Fibroblast of skin of scalp (primary cell): ENCODE measurements at regions not wholly inside any gene's neighbourhood (a gene's known extent, or its start where the extent isn't known, plus 50 kb on each side); places are given as distances from the start of the nearest gene placed in this dataset.
"Not testable (repeated sequence)": the region's sequence is repeated elsewhere in the genome, so short reads cannot be mapped to it uniquely, and the experiment has no call there.

Experiments used
- DNase-seq: peaks from one replicate; pipeline ENCODE4 v3.0.0-alpha.2; 2013

DNA sequence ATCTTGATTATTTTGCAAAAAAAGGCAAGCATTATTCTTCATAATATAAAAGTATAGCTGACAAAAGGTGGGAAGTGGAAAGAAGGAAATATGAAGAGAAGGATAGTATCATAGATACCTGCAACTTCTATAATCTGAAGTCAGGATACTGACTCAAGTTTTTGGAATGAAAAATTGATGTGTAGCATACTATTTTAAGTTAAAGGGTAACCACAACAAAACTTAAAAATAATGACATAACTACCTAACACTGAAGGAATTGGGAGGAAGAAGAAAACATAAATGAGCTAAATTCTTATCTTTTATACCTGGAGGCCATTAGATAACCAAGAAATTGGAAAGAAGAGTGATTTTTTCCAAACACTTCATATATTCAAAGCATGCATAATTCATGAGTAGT lies 51.8 kb upstream of the TLE1 start:
- DNase-seq, result no peak

DNA sequence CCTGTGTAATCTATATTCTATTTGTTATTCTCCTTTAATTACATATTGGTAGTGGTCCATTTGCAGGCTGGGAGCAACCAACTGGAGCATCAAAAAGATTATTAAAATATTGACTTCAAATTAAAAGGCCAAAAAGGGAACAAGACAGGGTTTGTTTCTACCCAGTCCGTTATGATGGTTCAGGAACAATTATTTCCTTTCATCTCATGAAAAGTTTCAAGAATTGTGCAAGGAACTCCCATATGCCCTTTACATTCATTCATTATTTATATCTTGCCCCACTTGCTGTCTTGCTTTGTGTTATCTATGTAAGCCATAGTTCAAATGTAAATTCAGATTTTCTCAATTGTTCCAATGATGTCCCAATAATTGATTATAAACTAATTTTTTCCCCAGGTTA lies 58.7 kb upstream of the TLE1 start:
- no peak for DNase-seq

DNA sequence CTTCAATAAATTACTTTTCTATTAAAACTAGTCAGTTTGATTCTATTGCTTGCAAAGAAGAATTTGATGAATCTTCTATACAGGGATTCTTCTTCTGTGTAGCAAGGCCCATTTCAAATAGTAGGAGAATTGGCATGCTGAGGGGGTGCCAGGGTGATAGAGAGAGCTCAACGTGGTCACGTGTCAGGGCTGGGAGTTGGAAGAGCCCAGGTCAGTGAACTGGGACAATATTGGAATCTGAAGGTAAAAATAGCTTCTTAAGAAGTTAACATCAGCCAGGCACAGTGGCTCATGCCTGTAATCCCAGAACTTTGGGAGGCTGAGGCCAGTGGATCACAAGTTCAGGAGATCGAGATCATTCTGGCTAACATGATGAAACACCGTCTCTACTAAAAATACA lies 64.1 kb upstream of the TLE1 start:
- no peak for DNase-seq

DNA sequence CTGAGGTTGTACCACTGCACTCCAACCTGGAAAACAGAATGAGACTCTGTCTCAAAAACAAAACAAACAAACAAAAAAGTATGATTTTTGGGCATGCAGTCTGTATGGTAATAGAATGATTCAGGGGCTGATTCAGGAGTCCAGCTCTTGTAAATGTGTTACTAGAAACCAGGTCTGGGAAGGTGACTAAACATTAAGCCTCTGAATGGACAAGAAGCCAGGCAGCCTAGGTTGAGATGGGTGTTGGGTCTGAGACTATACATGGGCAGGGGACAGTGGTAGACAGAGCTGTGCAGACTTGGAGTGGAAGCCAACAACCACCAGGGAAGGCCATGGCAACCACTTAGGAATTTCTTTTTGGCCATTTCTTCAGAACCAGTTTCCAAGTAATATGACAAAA lies 64.9 kb upstream of the TLE1 start:
- no peak for DNase-seq

DNA sequence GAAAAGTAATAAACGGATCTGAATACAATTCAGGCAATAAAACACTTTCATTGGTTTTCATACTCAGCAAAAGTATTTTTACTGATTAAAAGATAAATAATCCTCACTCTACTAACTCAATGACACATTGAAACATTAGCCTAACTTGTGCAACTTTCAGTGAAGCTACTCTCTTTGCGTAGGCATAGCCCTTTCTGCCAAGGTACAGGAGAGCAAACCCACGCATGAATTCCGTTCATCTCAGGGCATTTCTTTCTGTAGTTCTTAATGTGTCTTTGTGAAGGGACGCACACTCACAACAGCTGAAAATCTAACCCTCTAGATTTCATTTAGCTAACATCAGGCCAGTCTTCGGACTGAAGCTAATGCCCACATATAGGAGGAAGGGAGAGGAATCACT lies 66.4 kb upstream of the TLE1 start:
- no peak for DNase-seq

DNA sequence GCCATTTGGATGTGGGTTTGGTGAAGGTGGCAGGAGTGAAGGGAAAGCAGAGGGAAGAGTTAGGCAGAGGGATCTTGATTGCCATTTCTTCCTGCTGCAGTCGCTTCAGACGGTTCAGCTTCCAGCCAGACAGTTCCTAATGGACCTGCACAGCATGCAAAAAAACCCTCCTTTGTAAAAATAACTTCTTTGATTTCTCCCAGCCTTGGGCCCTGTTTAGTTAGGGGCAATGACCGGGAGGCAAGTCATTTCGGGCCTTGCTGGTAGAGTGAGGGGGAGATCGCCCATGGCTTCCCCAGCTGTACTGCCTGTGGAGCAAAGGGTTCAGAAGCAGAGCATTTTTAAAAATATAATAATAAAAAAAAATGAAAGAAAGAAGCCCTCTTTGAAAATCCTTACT lies 67.2 kb upstream of the TLE1 start:
- DNase-seq, result no peak

DNA sequence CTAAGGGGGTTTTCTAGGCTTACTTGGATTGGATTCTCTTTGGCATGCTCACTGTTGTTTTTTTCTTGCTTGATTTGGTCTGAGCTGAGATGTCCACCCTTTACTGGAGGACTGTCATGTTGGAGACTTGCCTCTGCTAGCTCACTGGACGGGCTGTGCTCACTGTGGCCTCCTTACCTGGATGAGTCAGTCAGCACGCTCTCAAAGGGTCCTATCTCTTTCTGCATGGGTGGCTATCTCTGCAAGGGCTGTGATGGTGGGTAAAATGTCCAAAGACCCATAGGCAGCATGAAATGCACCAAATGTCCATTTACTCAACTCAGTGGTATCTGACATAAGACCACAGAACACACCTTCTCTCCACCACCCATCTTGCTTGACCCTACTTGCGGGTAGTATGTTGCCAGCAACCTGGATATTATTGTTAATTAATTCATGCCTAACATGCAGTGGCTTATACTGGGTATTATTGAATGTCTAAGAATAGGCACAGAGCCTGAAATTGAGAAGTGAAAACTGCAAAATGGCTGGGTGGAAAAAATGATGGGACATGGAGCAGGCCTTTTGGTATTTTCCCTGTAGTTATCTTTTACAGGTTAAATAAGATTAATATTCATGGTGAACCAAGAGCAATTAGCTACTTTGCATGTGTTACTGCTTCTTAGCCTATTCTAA lies 68.9 kb upstream of the TLE1 start:
- no peak for DNase-seq

DNA sequence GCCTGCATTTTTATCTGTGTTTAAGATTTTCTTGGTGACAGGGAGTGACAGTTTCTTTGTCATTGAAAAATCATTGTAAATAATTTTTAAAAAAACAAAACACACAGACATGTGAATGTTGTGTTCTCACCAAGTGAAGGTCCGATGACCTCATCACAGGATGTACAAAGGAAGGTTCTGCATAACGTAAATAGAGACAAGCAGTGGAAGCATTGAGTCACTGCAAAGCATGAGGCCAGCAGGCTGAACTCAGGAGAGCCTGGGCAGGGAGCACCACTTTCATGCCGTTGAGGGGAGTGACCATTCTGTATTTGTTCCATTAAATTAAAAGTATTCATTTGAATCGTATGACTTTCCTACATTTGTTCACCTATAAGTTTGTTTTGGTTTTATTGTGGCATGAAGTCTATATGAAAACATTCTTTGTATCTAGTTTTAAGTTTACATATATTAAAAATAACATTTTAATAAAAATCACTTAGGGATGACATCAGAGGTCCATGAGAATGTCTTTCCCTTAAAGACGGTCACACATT lies 70.4 kb upstream of the TLE1 start:
- peak; percentile 78 for DNase-seq

DNA sequence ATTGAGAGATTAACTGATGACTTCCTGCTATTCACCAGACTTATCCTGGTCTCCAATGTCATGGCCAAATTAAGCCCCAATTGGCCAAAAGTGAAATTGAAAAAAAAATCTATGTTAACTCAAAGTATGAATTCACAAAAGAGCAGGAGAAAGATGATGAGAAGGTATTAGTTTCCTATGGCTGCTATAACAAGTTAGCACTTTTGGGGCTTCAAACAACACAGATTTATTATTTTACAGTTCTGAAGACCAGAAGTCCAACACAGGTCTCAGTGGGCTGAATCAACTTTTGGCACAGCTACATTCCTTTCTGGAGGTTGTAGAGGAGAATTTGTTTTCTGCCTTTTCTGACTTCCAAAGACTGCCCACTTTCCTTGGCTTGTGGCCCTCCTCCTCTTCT lies 78.6 kb upstream of the TLE1 start:
- DNase-seq, result no peak

DNA sequence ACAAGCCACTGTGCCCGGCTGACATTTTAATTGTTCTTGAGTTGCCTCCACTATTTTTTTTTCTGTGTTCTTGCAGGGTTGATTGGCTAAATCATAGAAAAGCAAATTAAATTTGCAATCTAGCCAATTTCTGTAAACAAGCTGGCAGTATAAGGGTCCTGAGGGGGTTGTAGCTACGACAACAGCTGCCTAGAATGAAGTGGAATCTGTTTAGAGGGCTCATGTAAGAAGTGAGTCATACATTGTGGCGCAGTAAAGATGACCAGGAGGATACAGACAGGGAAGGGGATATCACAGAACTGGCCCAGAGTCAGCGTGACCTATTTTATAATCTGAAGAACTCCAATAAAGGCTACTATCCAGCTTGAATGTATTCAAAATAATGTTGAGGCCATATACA lies 82.2 kb upstream of the TLE1 start:
- peak; percentile 55 for DNase-seq

DNA sequence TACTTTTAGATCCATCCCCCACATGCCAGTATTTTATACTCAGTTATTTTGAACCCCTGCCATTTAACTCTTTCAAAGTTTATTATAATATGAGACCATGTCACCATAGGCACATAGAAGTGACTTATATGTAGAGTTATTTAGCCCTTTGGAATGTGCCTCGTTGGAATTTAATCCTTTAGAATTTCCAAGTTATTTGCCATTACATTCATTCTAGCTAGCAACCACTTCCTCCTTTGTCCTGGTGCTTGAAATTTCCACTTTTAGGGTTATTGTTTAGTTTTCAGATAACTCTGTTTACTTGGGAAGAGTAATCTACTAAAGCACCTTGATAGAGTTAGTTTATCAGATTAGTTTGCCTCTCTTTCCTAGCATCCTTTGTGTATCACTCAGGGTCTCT lies 82.8 kb upstream of the TLE1 start:
- peak; percentile 85 for DNase-seq

DNA sequence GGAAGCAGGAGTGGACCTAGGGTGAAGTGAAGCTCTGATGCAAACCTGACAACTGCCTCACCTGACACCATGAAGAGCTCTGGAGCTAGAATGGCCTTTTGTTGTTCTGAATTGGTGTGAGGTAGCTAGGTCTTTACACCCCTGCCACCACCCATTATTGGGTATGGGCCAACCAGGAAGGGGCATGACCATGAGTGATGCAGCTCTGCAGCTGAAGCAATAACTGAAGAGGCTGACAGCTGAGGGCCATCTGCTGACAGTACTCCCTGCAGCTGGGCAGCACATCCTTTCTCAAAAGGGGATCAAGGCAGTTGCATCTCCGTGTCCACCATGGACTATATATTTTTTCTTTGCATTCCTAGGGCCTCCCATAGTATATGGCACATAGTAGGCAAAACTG lies 87.0 kb upstream of the TLE1 start:
- no peak for DNase-seq

DNA sequence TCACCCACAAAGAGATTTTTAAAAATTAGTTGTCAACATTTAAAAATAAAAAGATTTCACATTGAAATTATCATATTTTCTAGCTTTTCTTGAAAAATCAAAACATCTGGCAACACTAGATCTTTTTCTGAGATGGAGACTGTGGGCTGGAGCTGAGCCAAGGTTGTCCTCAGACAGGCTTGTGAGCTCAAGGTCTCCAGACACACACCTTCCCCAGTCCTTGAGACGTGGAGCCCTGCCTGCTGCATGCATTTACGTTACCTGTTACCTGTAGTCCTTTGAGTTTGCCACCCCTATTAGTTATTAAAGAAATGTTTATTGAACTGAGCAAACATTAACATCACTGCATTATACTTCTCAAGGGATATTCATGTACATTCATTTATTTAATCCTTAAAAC lies 87.5 kb upstream of the TLE1 start:
- DNase-seq, result no peak

DNA sequence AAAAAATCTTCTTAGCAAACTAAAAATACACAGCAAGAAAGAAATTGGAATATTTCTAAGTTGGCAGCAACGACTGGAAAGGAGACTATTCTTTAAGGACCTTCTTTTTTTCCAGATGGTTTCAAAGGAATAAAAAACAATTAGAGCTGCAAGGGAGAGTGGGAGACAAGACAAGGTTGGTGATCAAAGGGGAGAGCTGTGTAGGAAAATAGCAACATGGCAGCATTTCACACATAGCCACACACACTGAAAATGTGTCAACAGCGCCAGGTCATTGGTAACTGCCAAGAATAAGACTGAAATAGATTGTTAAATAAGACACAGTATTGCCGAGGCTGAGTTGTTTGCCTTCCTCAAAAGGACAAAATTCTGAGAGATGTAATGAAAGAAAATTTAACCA lies 88.1 kb upstream of the TLE1 start:
- no peak for DNase-seq

DNA sequence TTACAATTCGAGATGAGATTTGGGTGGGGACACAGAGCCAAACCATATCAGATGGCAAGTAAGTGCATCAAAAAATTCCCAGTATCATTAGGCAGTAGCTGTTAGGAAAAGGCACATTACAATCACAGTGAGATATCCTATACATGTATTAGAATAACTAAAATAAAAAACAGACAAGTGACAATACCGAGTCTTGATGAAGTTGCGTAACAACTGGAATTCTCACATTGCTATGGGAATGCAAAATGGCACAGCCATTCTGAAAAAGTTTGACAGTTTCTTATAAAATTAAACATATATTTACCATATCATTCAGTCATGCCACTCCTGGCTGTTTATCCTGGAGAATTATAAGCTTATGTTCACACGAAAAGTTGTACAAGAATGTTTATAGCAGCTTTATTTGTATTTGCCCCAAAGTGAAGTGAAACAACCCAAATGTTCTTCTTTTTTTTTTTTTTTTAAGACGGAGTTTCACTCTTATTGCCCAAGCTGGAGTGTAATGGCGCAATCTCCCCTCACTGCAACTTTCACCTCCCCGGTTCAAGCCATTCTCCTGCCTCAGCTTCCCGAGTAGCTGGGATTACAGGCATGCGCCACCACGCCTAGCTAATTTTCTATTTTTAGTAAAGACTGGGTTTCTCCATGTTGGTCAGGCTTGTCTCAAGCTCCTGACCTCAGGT lies 93.1 kb upstream of the TLE1 start:
- DNase-seq, result no peak

DNA sequence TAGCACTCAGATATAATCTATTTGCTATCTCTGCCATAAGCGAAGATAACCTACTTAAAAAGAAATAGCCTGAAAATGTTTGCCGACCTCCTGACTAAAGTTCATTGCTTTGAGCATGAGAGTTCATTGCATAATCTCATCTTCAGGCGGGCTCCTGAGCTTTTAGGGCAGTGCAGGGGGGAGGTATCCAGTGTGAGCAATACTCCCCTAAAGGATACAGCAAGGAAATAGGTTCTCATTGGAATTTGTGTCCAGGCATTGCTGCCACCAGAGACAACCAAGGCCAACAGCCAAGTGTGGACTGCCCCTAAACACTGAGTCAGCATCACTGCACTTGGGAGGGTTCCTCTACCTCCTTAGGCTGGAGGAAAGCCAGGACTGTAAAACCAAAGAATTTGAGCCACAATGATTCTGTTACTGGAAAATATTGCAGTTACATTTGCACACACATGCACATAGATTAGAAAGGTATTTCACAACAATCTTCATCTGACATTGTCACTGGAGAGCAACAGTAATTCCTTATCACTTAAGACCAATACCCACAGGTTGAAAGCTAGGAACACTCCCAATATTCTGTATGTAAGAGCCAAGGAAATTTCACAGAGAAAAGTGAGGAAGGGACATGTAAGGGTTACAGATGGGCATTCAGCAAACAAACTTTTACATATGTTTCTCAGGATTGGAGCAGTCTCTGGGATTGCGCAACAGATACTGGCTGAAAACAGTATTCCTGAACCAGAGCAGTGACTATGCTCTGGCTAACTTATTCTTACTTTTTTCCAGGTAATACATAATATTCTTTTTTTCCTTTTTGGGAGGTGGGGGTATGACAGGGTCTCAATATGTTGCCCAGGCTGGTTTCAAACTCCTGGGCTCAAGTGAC lies 98.6 kb upstream of the TLE1 start:
- peak; percentile 94 for DNase-seq

DNA sequence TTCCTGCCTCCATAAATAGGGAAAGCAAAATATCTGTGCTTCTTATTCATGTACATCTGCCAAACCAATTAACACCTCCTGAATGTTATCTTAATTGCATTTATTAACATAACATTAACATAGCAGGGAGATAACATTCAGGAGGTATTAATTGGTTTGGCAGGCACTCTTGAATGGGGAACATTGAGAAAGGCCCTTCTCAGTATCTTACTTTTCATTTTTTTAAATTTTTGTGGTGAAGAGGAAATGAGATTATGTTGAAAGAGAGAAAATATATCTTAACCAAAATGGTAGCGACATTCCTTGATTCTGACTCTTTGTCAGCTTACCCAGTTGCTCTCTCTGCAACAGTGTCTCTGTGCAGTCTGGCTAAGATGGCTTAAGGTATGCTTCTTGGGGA lies 100.4 kb upstream of the TLE1 start:
- DNase-seq, result peak; percentile 67

DNA sequence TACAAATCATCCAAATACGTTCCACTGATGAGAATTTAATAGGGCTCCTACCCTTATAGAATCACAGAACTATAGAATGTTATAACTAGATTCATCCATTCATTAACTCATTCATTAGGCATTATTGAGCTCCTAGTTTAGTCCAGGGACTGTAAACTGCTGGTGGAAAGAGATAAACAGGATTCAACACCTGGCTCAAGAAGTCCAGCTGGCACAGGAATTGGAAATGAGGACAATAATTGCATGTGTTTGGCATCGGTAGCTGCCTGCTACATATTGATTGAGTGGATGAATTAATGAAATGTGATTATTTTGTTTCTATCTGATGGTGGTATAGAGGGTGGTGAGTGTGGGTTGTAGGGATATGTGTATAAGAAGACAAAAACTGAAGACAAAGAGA lies 100.8 kb upstream of the TLE1 start:
- no peak for DNase-seq

DNA sequence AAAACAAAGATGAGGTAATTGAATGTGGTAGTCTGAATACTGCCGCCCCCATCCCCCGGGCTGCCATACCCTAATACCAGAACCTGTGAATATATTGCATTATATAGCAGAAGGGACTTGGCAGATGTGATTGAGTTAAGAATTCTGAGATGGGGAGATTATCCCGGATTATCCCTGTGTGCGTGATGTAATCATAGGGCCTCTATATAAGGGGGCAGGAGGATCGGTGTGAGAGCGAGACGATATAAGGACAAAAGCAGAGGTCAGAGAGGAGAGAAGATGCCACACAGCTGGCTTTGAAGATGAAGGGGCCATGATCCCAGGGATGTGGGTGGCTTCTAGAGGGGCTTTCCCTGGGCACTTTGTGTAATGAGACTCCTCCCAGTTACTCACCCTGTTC lies 101.7 kb upstream of the TLE1 start:
- no peak for DNase-seq

DNA sequence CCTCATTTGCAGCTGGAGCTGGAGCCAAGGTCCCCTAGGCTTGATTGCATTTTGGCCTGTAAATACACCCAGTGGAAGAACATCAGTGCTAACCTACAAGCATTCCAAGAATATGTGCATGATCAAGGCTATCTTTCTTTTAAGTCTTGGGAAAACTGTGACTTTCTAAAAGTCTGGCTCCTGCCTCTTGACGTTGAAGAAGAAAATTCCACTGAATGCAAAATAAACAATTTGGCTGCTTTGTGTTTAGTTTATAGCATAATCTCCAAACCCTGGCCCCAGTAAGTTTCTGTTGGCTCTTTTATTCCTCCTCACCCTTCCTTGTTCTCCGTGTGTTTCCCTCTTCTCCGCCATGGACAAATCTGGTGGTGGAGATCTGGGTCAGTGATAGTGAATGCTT lies 109.3 kb upstream of the TLE1 start:
- DNase-seq, result no peak

DNA sequence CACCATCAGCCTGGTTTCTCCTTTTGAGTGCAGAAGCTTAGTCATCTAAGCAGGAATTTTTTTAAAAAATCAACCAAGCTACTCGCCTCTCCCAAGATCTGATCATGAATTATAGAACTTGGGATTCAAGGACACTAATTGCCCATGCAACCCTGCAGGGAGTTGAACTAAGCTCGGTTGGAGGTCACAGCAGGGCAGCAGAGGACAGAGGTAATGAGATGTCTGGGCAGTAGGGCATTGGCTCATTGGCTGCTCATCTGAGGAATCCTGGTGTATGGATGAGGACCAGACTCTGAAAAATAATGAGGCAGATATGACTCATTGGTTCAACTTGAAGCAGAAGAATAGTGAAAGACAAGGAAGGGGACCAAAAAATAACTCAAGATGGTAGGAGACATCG lies 111.8 kb upstream of the TLE1 start:
- peak; percentile 61 for DNase-seq

DNA sequence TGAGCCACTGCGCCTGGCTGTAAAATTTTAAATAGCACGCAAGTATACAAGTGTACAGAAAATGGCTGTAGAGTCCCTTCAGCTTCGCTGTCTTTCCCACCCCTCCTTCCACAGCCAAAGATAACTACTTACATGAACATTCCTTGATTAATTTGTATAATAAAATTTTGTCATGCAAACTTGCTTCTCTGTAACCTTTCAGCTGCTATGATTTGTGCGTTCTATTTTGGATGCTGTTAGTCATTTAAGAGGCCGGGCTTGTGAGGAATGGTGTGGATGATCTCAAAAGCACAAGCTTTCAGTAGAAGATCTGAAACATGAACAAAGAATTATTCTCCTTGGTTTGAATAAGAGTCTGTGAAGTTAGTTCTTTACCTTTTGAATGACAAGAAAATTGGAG lies 115.0 kb upstream of the TLE1 start:
- DNase-seq, result peak; percentile 45

DNA sequence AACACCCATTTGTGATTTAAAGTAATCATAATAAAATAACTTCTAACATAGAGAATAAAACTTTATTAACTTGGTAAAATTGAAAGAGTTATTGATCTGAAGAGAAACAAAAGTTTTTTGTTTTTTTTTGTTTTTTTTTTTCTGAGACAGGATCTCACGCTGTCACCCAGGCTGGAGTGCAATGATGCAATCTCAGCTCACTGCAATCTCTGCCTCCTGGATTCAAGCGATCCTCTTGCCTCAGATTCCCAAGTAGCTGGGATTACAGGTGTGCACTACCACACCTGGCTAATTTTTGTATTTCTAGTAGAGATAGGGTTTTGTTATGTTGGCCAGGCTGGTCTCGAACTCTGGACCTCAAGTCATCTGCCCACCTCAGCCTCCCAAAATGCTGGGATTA lies 116.5 kb upstream of the SPATA31D4 start:
- not testable (repeated sequence) for DNase-seq

DNA sequence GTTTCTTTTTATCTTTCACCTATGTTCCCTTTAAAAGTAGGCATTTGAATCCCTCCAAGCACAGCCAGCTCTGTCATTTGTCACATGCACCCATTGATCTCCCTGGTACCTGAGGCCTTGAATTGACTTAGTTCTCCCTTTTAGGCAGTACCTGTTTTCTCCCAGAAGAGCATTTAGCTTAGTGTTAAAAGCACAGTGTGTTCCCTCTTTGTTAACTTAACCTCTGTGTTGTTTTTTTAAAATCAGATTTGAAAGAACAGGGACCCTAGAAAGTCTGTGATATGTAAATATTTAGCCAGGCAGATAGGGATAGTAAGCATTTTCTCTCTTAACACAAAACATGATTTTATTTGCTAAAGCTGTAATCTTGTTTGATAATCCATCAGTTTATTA lies 113.8 kb upstream of the SPATA31D4 start:
- no peak for DNase-seq
